ENCODE measurements at regions not wholly inside any gene's neighbourhood (a gene's known extent, or its start where the extent isn't known, plus 50 kb on each side); places are given as distances from the start of the nearest gene placed in this dataset.

DNA sequence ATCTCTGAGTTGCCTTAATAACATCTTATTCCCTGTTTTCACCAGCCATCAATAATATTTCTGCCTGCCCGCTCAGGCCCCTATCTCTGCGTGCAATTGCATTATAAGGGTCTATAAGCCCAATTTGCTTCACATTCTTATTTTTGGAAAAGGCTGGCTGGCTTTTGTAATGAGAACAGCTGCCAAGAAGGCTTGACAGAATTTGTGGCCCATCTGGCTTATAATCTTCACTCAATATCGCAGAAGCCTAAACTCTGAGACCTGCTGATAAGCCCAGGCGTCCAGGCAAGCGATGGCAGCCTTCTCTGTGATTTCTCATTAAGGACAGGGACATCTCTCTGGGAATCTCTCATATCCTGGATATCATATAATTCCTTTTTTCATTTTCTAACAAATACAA, 1618.6 kb upstream of the CELF4 start:
- no peaks in the 10 kb centered on the region for H3K9me3 ChIP-seq (ENCODE audit: control insufficient read depth, insufficient read depth, low read length)
- H3K27ac ChIP-seq (ENCODE audit: low read depth, low read length) = no peak overlapping the region
- H3K4me2 ChIP-seq (ENCODE audit: low read length) = no peak overlapping the region
- H3K4me1 ChIP-seq (ENCODE audit: control insufficient read depth, low read length) = no peaks in the 10 kb centered on the region
- no peaks in the 10 kb centered on the region for H3K9me2 ChIP-seq (replicated peaks; ENCODE audit: control insufficient read depth, low read length)
- H3F3A ChIP-seq (ENCODE audit: control insufficient read depth, insufficient read depth) = no peaks in the 10 kb centered on the region
- no peaks in the 10 kb centered on the region for H3K36me3 ChIP-seq (ENCODE audit: control insufficient read depth, low read length)
- TF ChIP-seq, protein P1, sequence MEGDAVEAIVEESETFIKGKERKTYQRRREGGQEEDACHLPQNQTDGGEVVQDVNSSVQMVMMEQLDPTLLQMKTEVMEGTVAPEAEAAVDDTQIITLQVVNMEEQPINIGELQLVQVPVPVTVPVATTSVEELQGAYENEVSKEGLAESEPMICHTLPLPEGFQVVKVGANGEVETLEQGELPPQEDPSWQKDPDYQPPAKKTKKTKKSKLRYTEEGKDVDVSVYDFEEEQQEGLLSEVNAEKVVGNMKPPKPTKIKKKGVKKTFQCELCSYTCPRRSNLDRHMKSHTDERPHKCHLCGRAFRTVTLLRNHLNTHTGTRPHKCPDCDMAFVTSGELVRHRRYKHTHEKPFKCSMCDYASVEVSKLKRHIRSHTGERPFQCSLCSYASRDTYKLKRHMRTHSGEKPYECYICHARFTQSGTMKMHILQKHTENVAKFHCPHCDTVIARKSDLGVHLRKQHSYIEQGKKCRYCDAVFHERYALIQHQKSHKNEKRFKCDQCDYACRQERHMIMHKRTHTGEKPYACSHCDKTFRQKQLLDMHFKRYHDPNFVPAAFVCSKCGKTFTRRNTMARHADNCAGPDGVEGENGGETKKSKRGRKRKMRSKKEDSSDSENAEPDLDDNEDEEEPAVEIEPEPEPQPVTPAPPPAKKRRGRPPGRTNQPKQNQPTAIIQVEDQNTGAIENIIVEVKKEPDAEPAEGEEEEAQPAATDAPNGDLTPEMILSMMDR (IDR thresholded peaks at IDR 0.05; ENCODE audit: low read depth, low read length, poor library complexity, severe bottlenecking) = no peak
- TF ChIP-seq EZH2phosphoT487 (IDR thresholded peaks at IDR 0.05; ENCODE audit: borderline replicate concordance, low read length) = no peak
- no peaks in the 10 kb centered on the region for H4K20me1 ChIP-seq (ENCODE audit: control insufficient read depth, insufficient read depth, low read depth, low read length)
- H3K27me3 ChIP-seq (ENCODE audit: control insufficient read depth, low read length) = no peaks in the 10 kb centered on the region
- H3K79me2 ChIP-seq (ENCODE audit: control insufficient read depth, low read length) = no peaks in the 10 kb centered on the region
- no peak overlapping the region for H3K4me3 ChIP-seq (ENCODE audit: low read length)

DNA sequence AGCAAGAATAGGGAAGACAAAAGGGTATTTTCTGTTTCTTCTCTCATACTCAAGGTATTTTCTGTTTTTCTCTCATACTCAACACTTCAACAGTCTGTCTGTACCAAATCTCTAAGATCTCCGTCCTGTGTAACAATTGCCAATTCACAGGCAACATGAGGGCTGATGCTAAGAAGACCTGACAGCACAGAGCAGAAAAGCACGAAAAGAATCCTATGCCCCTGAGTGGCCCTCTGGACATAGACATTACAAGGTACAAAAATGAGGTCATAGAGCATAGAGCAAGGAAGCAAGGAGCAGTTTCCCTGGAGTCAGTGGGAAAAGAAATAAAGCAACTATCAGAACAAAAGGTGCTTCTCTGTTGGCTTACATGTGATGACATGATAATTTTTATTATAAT, 1612.6 kb upstream of the CELF4 start:
- Histone ChIP-seq H3K79me2 (ENCODE audit: control insufficient read depth, low read length) (no peaks in the 10 kb centered on the region), H3F3A (ENCODE audit: control insufficient read depth, insufficient read depth) (no peaks in the 10 kb centered on the region), H3K4me2 (ENCODE audit: low read length) (no peak overlapping the region)

DNA sequence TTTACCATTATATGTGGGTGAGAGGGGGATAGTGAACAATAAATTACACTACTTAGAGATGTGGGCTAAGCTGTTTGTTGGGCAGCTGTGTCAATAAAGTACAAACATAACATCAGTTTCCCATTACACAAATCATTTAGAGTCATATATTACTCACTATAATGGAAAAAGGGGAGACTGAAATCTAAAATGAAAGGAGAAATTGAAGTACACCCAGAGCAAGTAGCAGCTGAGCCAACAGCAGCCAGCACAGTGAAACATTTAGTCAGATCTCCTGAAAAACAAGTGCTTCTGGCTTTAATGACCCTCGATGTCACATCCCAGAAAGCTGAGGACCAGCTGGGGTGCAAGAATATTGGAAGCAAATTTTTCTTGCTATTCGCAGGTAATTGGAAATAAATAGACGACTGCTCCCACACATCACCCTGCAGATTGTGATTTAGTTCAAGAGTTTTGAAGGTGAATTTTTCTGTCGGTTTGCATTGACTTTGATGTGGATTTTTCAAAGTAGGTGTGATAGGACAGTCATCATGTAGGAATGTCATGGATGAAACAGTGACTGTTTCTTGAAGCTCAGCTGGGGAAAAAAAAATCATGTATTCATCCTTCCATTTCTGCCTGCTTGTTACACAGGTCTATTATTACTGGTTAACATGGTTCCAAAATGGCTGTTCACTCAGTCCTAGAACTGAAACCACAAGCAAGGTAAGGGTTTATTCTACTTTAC, 1607.3 kb upstream of the CELF4 start:
- Histone ChIP-seq H3K27me3 (ENCODE audit: control insufficient read depth, low read length) (no peaks in the 10 kb centered on the region), H3K4me1 (ENCODE audit: control insufficient read depth, low read length) (no peaks in the 10 kb centered on the region), H3K27ac (ENCODE audit: low read depth, low read length) (no peak overlapping the region), H3K9me3 (ENCODE audit: control insufficient read depth, insufficient read depth, low read length) (no peaks in the 10 kb centered on the region), H3K4me2 (ENCODE audit: low read length) (no peak overlapping the region), H4K20me1 (ENCODE audit: control insufficient read depth, insufficient read depth, low read depth, low read length) (no peaks in the 10 kb centered on the region), H3F3A (ENCODE audit: control insufficient read depth, insufficient read depth) (no peaks in the 10 kb centered on the region), H3K9me2 (replicated peaks; ENCODE audit: control insufficient read depth, low read length) (no peaks in the 10 kb centered on the region), H3K79me2 (ENCODE audit: control insufficient read depth, low read length) (no peaks in the 10 kb centered on the region), H3K36me3 (ENCODE audit: control insufficient read depth, low read length) (no peaks in the 10 kb centered on the region), H3K4me3 (ENCODE audit: low read length) (no peak overlapping the region)
- no peak for TF ChIP-seq EZH2phosphoT487 (IDR thresholded peaks at IDR 0.05; ENCODE audit: borderline replicate concordance, low read length)
- TF ChIP-seq, protein P1 (IDR thresholded peaks at IDR 0.05; ENCODE audit: low read depth, low read length, poor library complexity, severe bottlenecking) = no peak

More for the DNA sequence above, 1612.6 kb upstream of the CELF4 start:
- no peaks in the 10 kb centered on the region for H3K36me3 ChIP-seq (ENCODE audit: control insufficient read depth, low read length)
- no peaks in the 10 kb centered on the region for H4K20me1 ChIP-seq (ENCODE audit: control insufficient read depth, insufficient read depth, low read depth, low read length)
- no peaks in the 10 kb centered on the region for H3K9me2 ChIP-seq (replicated peaks; ENCODE audit: control insufficient read depth, low read length)
- peaks cover 3% of the 10 kb centered on the region; the same call in 1 of the 2 replicates for H3K9me3 ChIP-seq (ENCODE audit: control insufficient read depth, insufficient read depth, low read length)
- H3K4me1 ChIP-seq (ENCODE audit: control insufficient read depth, low read length) = no peaks in the 10 kb centered on the region
- H3K4me3 ChIP-seq (ENCODE audit: low read length) = no peak overlapping the region
- H3K27ac ChIP-seq (ENCODE audit: low read depth, low read length) = no peak overlapping the region
- TF ChIP-seq EZH2phosphoT487 (IDR thresholded peaks at IDR 0.05; ENCODE audit: borderline replicate concordance, low read length) = no peak
- TF ChIP-seq, protein P1 (IDR thresholded peaks at IDR 0.05; ENCODE audit: low read depth, low read length, poor library complexity, severe bottlenecking) = no peak
- H3K27me3 ChIP-seq (ENCODE audit: control insufficient read depth, low read length) = no peaks in the 10 kb centered on the region

All from DOHH2 (cell line).